ENCODE measurements at regions not wholly inside any gene's neighbourhood (a gene's known extent, or its start where the extent isn't known, plus 50 kb on each side); places are given as distances from the start of the nearest gene placed in this dataset.
"Not testable (repeated sequence)": the region's sequence is repeated elsewhere in the genome, so short reads cannot be mapped to it uniquely, and the experiment has no call there.

DNA sequence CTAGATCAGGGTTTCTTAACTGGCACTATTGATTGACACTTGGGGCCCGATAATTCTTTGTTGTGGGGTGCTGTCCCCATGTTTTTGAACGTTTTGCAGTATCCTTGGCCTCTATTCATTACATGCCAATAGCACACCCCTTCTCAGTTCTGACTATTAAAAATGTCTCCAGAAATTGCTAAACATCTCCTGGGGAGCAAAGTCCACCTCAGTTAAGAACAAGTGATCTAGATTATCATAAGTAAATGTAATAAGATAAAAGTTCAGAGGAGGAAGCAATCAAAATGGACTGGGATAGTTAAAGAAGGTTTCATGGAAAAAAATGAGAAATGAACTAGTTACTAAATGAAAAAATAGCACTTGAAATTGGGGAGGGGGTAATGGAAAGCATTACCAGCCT lies 98.1 kb upstream of the MIR17HG start:
- Histone ChIP-seq H3K27ac (no peak overlapping the region), H3K4me1 (no peaks in the 10 kb centered on the region), H3K4me3 (no peak overlapping the region), H3K4me2 (no peak overlapping the region), H3K9me3 (no peaks in the 10 kb centered on the region)
- DNase-seq (ENCODE audit: low read depth in 1 of 2, low spot score in 1 of 2) (no peak), FAIRE-seq (no peak), ATAC-seq (no peak)
- POLR2A ChIA-PET: no interaction called here
- WGBS (ENCODE audit: missing lambda C conversion rate): 2% methylated on average over 2 of the region's 2 CpGs
- CTCF ChIA-PET: interaction anchor here (2.0 kb wide), 1 partner anchor 8 kb away, joined by 4 read pairs; no protein-coding TSS in a partner anchor
- TF ChIP-seq JUN (IDR thresholded peaks at IDR 0.05) (no peak), CEBPB (IDR thresholded peaks at IDR 0.05) (no peak), MYC (IDR thresholded peaks at IDR 0.05; ENCODE audit: borderline replicate concordance, low read length) (no peak), FOSL2 (IDR thresholded peaks at IDR 0.05) (no peak), FOSL2 (CRISPR knock-in tag; IDR thresholded peaks at IDR 0.05) (no peak), POLR2AphosphoS2 (conservative IDR thresholded peaks at IDR 0.05; ENCODE audit: low read length) (no peak)
- TF ChIP-seq, protein P1, sequence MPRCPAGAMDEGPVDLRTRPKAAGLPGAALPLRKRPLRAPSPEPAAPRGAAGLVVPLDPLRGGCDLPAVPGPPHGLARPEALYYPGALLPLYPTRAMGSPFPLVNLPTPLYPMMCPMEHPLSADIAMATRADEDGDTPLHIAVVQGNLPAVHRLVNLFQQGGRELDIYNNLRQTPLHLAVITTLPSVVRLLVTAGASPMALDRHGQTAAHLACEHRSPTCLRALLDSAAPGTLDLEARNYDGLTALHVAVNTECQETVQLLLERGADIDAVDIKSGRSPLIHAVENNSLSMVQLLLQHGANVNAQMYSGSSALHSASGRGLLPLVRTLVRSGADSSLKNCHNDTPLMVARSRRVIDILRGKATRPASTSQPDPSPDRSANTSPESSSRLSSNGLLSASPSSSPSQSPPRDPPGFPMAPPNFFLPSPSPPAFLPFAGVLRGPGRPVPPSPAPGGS (IDR thresholded peaks at IDR 0.05): no peak

DNA sequence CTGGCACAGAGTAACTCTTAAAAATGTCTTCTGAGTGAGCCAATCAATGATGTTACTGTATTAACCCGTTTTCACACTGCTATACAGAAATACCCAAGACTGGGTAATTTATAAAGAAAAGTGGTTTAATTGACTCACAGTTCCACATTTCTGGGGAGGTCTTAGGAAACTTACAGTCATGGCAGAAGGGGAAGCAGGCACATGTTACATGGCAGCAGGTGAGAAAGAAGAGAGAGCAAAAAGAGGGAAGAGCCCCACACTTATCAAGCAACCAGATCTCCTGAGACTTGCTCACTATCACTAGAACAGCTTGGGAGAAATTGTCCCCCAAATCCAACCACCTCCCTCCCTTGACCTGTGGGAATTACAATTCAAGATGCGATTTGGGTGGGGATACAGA lies 97.6 kb upstream of the MIR17HG start:
- no peaks in the 10 kb centered on the region for H3K9me3 ChIP-seq
- ChIA-PET CTCF (no interaction called here), POLR2A (no interaction called here)
- no peaks in the 10 kb centered on the region for H3K4me1 ChIP-seq
- H3K27ac ChIP-seq: no peak overlapping the region
- 0% methylated on average over 2 of the region's 2 CpGs for WGBS (ENCODE audit: missing lambda C conversion rate)
- ATAC-seq (no peak), FAIRE-seq (no peak), DNase-seq (ENCODE audit: low read depth in 1 of 2, low spot score in 1 of 2) (no peak)
- TF ChIP-seq ESRRA (IDR thresholded peaks at IDR 0.05; ENCODE audit: borderline replicate concordance, low read length): no peak
- TF ChIP-seq JUNB (IDR thresholded peaks at IDR 0.05): no peak
- TF ChIP-seq FOSB (CRISPR knock-in tag; IDR thresholded peaks at IDR 0.05): no peak
- no peak for TF ChIP-seq BHLHE40 (IDR thresholded peaks at IDR 0.05; ENCODE audit: low read depth, low read length)
- TF ChIP-seq, protein P2, sequence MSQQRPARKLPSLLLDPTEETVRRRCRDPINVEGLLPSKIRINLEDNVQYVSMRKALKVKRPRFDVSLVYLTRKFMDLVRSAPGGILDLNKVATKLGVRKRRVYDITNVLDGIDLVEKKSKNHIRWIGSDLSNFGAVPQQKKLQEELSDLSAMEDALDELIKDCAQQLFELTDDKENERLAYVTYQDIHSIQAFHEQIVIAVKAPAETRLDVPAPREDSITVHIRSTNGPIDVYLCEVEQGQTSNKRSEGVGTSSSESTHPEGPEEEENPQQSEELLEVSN (IDR thresholded peaks at IDR 0.05; ENCODE audit: borderline replicate concordance, low read depth): no peak
- TF ChIP-seq HDAC2 (IDR thresholded peaks at IDR 0.05): no peak
- TF ChIP-seq ZFP36 (IDR thresholded peaks at IDR 0.05; ENCODE audit: borderline replicate concordance, partially characterized antibody): no peak
- no peak for TF ChIP-seq SMC3 (IDR thresholded peaks at IDR 0.05)
- TF ChIP-seq ZSCAN20 (CRISPR knock-in tag; IDR thresholded peaks at IDR 0.05): no peak
- no peak for TF ChIP-seq EHMT2 (IDR thresholded peaks at IDR 0.05; ENCODE audit: low read depth)
- no peak for TF ChIP-seq MYC (IDR thresholded peaks at IDR 0.05; ENCODE audit: borderline replicate concordance, low read length)
- no peak for TF ChIP-seq MAFK (IDR thresholded peaks at IDR 0.05; ENCODE audit: partially characterized antibody)
- TF ChIP-seq PHF8 (IDR thresholded peaks at IDR 0.05; ENCODE audit: borderline replicate concordance, low read depth): no peak
- no peak for TF ChIP-seq CEBPB (IDR thresholded peaks at IDR 0.05)
- TF ChIP-seq EHF (CRISPR knock-in tag; IDR thresholded peaks at IDR 0.05): no peak
- TF ChIP-seq, protein P3, sequence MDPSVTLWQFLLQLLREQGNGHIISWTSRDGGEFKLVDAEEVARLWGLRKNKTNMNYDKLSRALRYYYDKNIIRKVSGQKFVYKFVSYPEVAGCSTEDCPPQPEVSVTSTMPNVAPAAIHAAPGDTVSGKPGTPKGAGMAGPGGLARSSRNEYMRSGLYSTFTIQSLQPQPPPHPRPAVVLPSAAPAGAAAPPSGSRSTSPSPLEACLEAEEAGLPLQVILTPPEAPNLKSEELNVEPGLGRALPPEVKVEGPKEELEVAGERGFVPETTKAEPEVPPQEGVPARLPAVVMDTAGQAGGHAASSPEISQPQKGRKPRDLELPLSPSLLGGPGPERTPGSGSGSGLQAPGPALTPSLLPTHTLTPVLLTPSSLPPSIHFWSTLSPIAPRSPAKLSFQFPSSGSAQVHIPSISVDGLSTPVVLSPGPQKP (IDR thresholded peaks at IDR 0.05; ENCODE audit: low read depth, low read length): no peak
- no peak for TF ChIP-seq HEYL (CRISPR knock-in tag; IDR thresholded peaks at IDR 0.05)
- no peak for TF ChIP-seq CBX8 (IDR thresholded peaks at IDR 0.05)
- TF ChIP-seq JUN (IDR thresholded peaks at IDR 0.05): no peak
- TF ChIP-seq, protein P4, sequence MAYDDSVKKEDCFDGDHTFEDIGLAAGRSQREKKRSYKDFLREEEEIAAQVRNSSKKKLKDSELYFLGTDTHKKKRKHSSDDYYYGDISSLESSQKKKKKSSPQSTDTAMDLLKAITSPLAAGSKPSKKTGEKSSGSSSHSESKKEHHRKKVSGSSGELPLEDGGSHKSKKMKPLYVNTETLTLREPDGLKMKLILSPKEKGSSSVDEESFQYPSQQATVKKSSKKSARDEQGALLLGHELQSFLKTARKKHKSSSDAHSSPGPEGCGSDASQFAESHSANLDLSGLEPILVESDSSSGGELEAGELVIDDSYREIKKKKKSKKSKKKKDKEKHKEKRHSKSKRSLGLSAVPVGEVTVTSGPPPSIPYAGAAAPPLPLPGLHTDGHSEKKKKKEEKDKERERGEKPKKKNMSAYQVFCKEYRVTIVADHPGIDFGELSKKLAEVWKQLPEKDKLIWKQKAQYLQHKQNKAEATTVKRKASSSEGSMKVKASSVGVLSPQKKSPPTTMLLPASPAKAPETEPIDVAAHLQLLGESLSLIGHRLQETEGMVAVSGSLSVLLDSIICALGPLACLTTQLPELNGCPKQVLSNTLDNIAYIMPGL (CRISPR knock-in tag; IDR thresholded peaks at IDR 0.05; ENCODE audit: borderline replicate concordance): no peak
- no peak overlapping the region for H3K4me2 ChIP-seq
- no peak overlapping the region for H3K4me3 ChIP-seq

DNA sequence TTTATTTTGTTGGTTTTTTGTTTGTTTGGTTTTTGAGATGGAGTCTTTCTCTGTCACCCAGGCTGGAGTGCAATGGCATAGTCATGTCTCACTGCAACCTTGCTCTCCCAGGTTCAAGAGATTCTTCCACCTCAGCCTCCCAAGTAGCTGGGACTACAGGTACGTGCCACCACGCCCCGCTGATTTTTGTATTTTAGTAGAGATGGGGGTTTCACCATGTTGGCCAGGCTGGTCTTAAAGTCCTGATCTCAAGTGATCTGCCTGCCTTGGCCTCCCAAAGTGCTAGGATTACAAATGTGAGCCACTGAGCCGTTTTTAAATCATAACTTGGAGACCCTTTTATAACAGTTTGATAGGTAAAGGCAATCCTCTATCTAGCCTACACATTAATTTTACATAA lies 95.9 kb upstream of the MIR17HG start:
- FAIRE-seq; DNase-seq (ENCODE audit: low read depth in 1 of 2, low spot score in 1 of 2); H3K27ac ChIP-seq; CTCF ChIA-PET; H3K9me3 ChIP-seq; H3K4me1 ChIP-seq; H3K4me2 ChIP-seq; ATAC-seq; POLR2A ChIA-PET; H3K4me3 ChIP-seq: not testable (repeated sequence)
- 51% methylated on average over 4 of the region's 4 CpGs for WGBS (ENCODE audit: missing lambda C conversion rate)
